ENCODE measurements at regions not wholly inside any gene's neighbourhood (a gene's known extent, or its start where the extent isn't known, plus 50 kb on each side); places are given as distances from the start of the nearest gene placed in this dataset.

- FAIRE-seq: peak; percentile 59
- DNase-seq (ENCODE audit: insufficient read length, low spot score): no peak
Measured at GRCh38 chr17:55576237-55576995, 65.2 kb upstream of the SMIM36 start.

DNA sequence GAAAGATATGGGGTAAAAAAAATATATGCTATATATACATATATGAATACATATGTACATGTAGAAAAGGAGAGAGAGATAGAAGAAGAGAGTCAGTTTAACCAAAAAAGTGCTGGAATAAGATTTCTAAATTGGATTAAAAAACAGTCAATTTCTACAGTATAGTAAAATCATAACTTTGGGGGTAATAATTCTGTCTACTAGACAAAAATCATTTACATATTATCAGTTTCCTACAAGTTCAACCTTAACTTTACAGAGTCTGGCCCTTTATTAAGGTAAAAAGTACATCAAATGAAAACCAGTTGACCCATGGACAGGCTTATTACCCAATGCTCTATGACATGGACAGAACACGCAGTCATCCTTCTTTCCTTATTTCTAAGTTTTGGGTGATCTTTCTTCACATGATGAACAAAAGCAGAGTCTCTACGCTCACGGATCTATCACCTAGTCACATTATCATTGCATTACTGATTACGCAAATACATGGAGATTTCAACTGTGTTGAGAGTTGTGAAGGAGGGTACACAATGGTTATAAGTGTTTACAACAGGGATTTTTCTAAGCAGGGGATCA is 63.9 kb upstream of the SMIM36 start:
- FAIRE-seq: no peak
- no peak for DNase-seq (ENCODE audit: insufficient read length, low spot score)
- TF ChIP-seq SPI1 (IDR thresholded peaks at IDR 0.05; ENCODE audit: low read depth, low read length) (no peak), POLR2AphosphoS5 (IDR thresholded peaks at IDR 0.05; ENCODE audit: low read depth, low read length) (no peak), POLR2A (IDR thresholded peaks at IDR 0.05; ENCODE audit: low read depth, low read length) (no peak), POU2F2 (IDR thresholded peaks at IDR 0.05; ENCODE audit: low read depth, low read length) (no peak), PAX5 (IDR thresholded peaks at IDR 0.05; ENCODE audit: insufficient read depth, low read length, severe bottlenecking) (no peak)

More at GRCh38 chr17:55576237-55576995, 65.2 kb upstream of the SMIM36 start:
- TF ChIP-seq SPI1 (IDR thresholded peaks at IDR 0.05; ENCODE audit: low read depth, low read length) (no peak), POU2F2 (IDR thresholded peaks at IDR 0.05; ENCODE audit: low read depth, low read length) (no peak), POLR2A (IDR thresholded peaks at IDR 0.05; ENCODE audit: low read depth, low read length) (no peak), POLR2AphosphoS5 (IDR thresholded peaks at IDR 0.05; ENCODE audit: low read depth, low read length) (no peak), PAX5 (IDR thresholded peaks at IDR 0.05; ENCODE audit: insufficient read depth, low read length, severe bottlenecking) (no peak), TAF1 (IDR thresholded peaks at IDR 0.05; ENCODE audit: low read depth, low read length) (no peak)

DNA sequence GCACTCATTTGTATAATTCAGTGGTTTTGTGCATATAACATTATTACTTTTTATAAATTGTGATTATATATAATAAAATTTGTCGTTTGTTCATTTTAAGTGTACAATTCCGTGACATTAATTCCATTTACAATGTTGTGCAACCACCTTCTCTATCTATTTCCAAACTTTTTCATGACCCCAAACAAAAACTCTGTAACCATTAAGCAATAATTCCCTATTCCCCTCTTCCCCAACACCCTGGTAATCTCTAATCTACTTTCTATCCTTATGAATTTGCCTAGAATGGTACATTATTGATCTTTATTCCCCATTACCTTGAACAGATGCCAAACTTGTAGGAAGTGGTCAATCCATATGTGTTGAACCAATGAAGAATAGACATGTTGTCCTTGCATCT is 61.3 kb upstream of the SMIM36 start:
- no peak for TF ChIP-seq SPI1 (IDR thresholded peaks at IDR 0.05; ENCODE audit: low read depth, low read length)
- TF ChIP-seq POU2F2 (IDR thresholded peaks at IDR 0.05; ENCODE audit: low read depth, low read length): no peak
- TF ChIP-seq POLR2A (IDR thresholded peaks at IDR 0.05; ENCODE audit: low read depth, low read length): no peak
- no peak for TF ChIP-seq PAX5 (IDR thresholded peaks at IDR 0.05; ENCODE audit: insufficient read depth, low read length, severe bottlenecking)
- TF ChIP-seq TAF1 (IDR thresholded peaks at IDR 0.05; ENCODE audit: low read depth, low read length): no peak
- TF ChIP-seq POLR2AphosphoS5 (IDR thresholded peaks at IDR 0.05; ENCODE audit: low read depth, low read length): no peak
- FAIRE-seq (no peak), DNase-seq (ENCODE audit: insufficient read length, low spot score) (no peak)

DNA sequence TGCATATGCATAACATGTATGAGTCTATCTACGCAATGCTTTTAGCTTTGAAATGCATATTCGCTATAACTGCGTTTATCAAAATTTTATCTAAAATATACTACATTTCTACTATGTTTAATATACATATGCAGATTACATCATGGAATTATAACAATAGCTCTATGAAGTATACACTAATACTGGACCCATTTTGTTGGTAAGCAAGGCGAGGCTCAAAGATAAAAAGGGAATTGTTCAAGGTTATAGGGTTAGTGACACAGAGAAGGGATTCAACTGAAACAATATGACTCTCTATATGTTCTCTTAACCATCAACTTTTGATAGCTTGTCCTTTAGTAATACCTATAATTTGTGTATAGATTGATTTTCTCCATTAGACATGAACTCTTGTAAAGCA is 60.9 kb upstream of the SMIM36 start:
- FAIRE-seq (no peak), DNase-seq (ENCODE audit: insufficient read length, low spot score) (no peak)
- TF ChIP-seq POLR2AphosphoS5 (IDR thresholded peaks at IDR 0.05; ENCODE audit: low read depth, low read length) (no peak), TAF1 (IDR thresholded peaks at IDR 0.05; ENCODE audit: low read depth, low read length) (no peak), POLR2A (IDR thresholded peaks at IDR 0.05; ENCODE audit: low read depth, low read length) (no peak), SPI1 (IDR thresholded peaks at IDR 0.05; ENCODE audit: low read depth, low read length) (no peak), PAX5 (IDR thresholded peaks at IDR 0.05; ENCODE audit: insufficient read depth, low read length, severe bottlenecking) (no peak), POU2F2 (IDR thresholded peaks at IDR 0.05; ENCODE audit: low read depth, low read length) (no peak)

GRCh38 chr17:55571095-55571494 is 59.8 kb upstream of the SMIM36 start:
- TF ChIP-seq TAF1 (IDR thresholded peaks at IDR 0.05; ENCODE audit: low read depth, low read length) (no peak), SPI1 (IDR thresholded peaks at IDR 0.05; ENCODE audit: low read depth, low read length) (no peak), POLR2AphosphoS5 (IDR thresholded peaks at IDR 0.05; ENCODE audit: low read depth, low read length) (no peak), POU2F2 (IDR thresholded peaks at IDR 0.05; ENCODE audit: low read depth, low read length) (no peak), PAX5 (IDR thresholded peaks at IDR 0.05; ENCODE audit: insufficient read depth, low read length, severe bottlenecking) (no peak), POLR2A (IDR thresholded peaks at IDR 0.05; ENCODE audit: low read depth, low read length) (no peak)
- FAIRE-seq (no peak), DNase-seq (ENCODE audit: insufficient read length, low spot score) (no peak)

- FAIRE-seq: no peak
- no peak for DNase-seq (ENCODE audit: insufficient read length, low spot score)
- no peak for TF ChIP-seq POLR2A (IDR thresholded peaks at IDR 0.05; ENCODE audit: low read depth, low read length)
- no peak for TF ChIP-seq PAX5 (IDR thresholded peaks at IDR 0.05; ENCODE audit: insufficient read depth, low read length, severe bottlenecking)
- TF ChIP-seq SPI1 (IDR thresholded peaks at IDR 0.05; ENCODE audit: low read depth, low read length): no peak
- no peak for TF ChIP-seq POU2F2 (IDR thresholded peaks at IDR 0.05; ENCODE audit: low read depth, low read length)
- TF ChIP-seq TAF1 (IDR thresholded peaks at IDR 0.05; ENCODE audit: low read depth, low read length): no peak
- no peak for TF ChIP-seq POLR2AphosphoS5 (IDR thresholded peaks at IDR 0.05; ENCODE audit: low read depth, low read length)
Measured at GRCh38 chr17:55570391-55570790, 59.1 kb upstream of the SMIM36 start.

DNA sequence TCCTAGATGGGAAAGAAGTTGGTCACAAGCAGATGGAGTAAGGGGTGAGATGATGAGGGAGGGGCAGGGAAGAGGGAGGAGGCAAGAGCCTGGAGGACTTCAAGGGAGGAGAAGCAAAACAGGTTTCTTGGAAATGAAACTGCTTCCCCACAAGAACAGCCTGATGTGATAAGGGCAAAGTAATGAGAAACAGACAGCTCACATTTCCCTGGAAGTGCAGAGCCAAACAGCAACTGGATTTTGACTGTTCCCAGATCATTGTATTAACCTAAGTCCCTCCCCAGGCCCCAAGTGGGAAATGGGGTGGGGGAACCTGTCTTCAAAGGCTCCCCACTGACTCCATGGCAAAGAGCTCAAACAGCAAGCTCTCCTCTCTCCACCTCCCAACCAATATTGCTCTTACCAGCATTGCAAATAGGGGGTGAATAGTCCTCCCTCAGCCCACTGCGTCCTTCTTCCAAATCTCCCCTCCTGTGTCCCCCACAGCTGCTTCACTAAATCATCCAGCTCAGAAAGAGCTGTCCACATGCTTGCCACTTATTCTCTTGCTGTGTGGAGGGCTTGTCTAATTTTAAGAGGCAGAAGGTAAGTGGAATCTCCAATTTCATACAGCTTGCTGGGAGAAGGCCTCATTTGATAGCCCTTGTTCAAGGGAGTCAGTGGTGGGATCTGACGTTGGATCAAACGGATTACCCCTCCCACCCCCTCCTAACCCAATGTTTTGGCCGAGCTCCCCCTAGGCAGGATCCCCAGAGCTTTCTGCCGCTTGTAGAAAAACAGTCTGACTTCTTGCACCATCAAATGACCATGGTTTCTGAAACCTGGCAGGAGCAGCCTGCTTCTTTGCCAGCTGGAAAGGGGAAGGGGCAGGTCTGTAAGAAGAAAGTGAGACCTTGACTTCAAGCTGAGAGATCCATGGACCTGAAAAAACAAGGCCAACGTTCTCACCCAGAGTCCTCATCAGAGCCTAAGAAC is 56.3 kb upstream of the SMIM36 start:
- no peak for TF ChIP-seq POLR2A (IDR thresholded peaks at IDR 0.05; ENCODE audit: low read depth, low read length)
- TF ChIP-seq PAX5 (IDR thresholded peaks at IDR 0.05; ENCODE audit: insufficient read depth, low read length, severe bottlenecking): no peak
- no peak for TF ChIP-seq POLR2AphosphoS5 (IDR thresholded peaks at IDR 0.05; ENCODE audit: low read depth, low read length)
- no peak for TF ChIP-seq TAF1 (IDR thresholded peaks at IDR 0.05; ENCODE audit: low read depth, low read length)
- no peak for TF ChIP-seq POU2F2 (IDR thresholded peaks at IDR 0.05; ENCODE audit: low read depth, low read length)
- no peak for TF ChIP-seq SPI1 (IDR thresholded peaks at IDR 0.05; ENCODE audit: low read depth, low read length)
- FAIRE-seq (no peak), DNase-seq (ENCODE audit: insufficient read length, low spot score) (no peak)

GRCh38 chr17:55564081-55564480 is 52.8 kb upstream of the SMIM36 start:
- no peak for FAIRE-seq

More at GRCh38 chr17:55564081-55564480, 52.8 kb upstream of the SMIM36 start:
- TF ChIP-seq POLR2A (IDR thresholded peaks at IDR 0.05; ENCODE audit: low read depth, low read length) (no peak), PAX5 (IDR thresholded peaks at IDR 0.05; ENCODE audit: insufficient read depth, low read length, severe bottlenecking) (no peak), POLR2AphosphoS5 (IDR thresholded peaks at IDR 0.05; ENCODE audit: low read depth, low read length) (no peak), SPI1 (IDR thresholded peaks at IDR 0.05; ENCODE audit: low read depth, low read length) (no peak), POU2F2 (IDR thresholded peaks at IDR 0.05; ENCODE audit: low read depth, low read length) (no peak), TAF1 (IDR thresholded peaks at IDR 0.05; ENCODE audit: low read depth, low read length) (no peak)
- no peak for DNase-seq (ENCODE audit: insufficient read length, low spot score)

Measured in GM12891 (cell line).